GM19452 (cell line): ENCODE measurements at regions not wholly inside any gene's neighbourhood (a gene's known extent, or its start where the extent isn't known, plus 50 kb on each side); places are given as distances from the start of the nearest gene placed in this dataset.

Experiments used
- ATAC-seq: cut with Tn5 transposase; IDR thresholded peaks from one replicate; pipeline ENCODE4 v1.9.1; 2021; ENCODE audit not compliant: unreplicated experiment

GRCh38 chr4:36492590-36492989, 211.2 kb downstream of the DTHD1 start:
- no peak for ATAC-seq

GRCh38 chr4:36493251-36493650, 211.8 kb downstream of the DTHD1 start:
- no peak for ATAC-seq

GRCh38 chr4:36494016-36494415, 212.6 kb downstream of the DTHD1 start:
- no peak for ATAC-seq

- ATAC-seq = no peak
These were observed 213.3 kb downstream of the DTHD1 start for GRCh38 chr4:36494747-36495146.

- no peak for ATAC-seq
These were observed 220.9 kb downstream of the DTHD1 start for GRCh38 chr4:36502350-36502749.

GRCh38 chr4:36508394-36508793, 227.0 kb downstream of the DTHD1 start:
- ATAC-seq = no peak

- no peak for ATAC-seq
These were observed 228.4 kb downstream of the DTHD1 start for GRCh38 chr4:36509845-36510244.

GRCh38 chr4:36511785-36512184, 230.4 kb downstream of the DTHD1 start:
- ATAC-seq = no peak

GRCh38 chr4:36516522-36517095, 235.2 kb downstream of the DTHD1 start:
- ATAC-seq = no peak

- ATAC-seq = no peak
These were observed 241.8 kb downstream of the DTHD1 start for GRCh38 chr4:36523182-36523581.

GRCh38 chr4:36532670-36533379, 251.4 kb downstream of the DTHD1 start:
- no peak for ATAC-seq

- no peak for ATAC-seq
These were observed 252.5 kb downstream of the DTHD1 start for GRCh38 chr4:36533944-36534343.

- no peak for ATAC-seq
These were observed 266.0 kb downstream of the DTHD1 start for GRCh38 chr4:36547383-36547782.

GRCh38 chr4:36549252-36549651, 267.8 kb downstream of the DTHD1 start:
- ATAC-seq = no peak

GRCh38 chr4:36549992-36550391, 268.6 kb downstream of the DTHD1 start:
- ATAC-seq = no peak

- peak; percentile 91 for ATAC-seq
These were observed 270.3 kb downstream of the DTHD1 start for GRCh38 chr4:36551697-36552214.

GRCh38 chr4:36553029-36553428, 271.6 kb downstream of the DTHD1 start:
- no peak for ATAC-seq

GRCh38 chr4:36553453-36553852, 272.0 kb downstream of the DTHD1 start:
- ATAC-seq = no peak

GRCh38 chr4:36556984-36557383, 275.6 kb downstream of the DTHD1 start:
- no peak for ATAC-seq

GRCh38 chr4:36568575-36568974, 287.2 kb downstream of the DTHD1 start:
- ATAC-seq = no peak

GRCh38 chr4:36573441-36573840, 292.0 kb downstream of the DTHD1 start:
- ATAC-seq = no peak

GRCh38 chr4:36574816-36575215, 293.4 kb downstream of the DTHD1 start:
- ATAC-seq = no peak

GRCh38 chr4:36582198-36582597, 300.8 kb downstream of the DTHD1 start:
- ATAC-seq = no peak
